ENCODE measurements at regions not wholly inside any gene's neighbourhood (a gene's known extent, or its start where the extent isn't known, plus 50 kb on each side); places are given as distances from the start of the nearest gene placed in this dataset.

DNA sequence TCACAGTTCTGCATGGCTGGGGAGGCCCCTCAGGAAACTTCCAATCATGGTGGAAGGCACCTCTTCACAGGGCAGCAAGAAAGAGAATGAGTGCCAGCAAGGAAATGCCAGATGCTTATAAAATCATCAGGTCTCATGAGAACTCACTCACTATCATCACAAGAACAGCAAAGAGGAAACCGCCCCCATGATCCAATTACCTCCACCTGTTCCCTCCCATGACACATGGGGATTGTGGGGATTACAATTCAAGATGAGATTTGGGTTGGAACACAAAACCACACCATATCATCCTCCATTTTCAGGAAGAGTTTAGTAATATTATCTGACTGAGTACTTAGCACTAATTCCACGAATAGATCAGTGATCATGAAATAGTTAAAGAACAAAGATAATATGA is 244.2 kb downstream of the LMO4 start:
- ChIA-PET CTCF (interaction anchor here (1.6 kb wide), 1 partner anchor 18 kb away, joined by 4 read pairs; no protein-coding TSS in a partner anchor), POLR2A (no interaction called here)
- no peak for DNase-seq (ENCODE audit: extremely low spot score)
- TF ChIP-seq, protein P1, sequence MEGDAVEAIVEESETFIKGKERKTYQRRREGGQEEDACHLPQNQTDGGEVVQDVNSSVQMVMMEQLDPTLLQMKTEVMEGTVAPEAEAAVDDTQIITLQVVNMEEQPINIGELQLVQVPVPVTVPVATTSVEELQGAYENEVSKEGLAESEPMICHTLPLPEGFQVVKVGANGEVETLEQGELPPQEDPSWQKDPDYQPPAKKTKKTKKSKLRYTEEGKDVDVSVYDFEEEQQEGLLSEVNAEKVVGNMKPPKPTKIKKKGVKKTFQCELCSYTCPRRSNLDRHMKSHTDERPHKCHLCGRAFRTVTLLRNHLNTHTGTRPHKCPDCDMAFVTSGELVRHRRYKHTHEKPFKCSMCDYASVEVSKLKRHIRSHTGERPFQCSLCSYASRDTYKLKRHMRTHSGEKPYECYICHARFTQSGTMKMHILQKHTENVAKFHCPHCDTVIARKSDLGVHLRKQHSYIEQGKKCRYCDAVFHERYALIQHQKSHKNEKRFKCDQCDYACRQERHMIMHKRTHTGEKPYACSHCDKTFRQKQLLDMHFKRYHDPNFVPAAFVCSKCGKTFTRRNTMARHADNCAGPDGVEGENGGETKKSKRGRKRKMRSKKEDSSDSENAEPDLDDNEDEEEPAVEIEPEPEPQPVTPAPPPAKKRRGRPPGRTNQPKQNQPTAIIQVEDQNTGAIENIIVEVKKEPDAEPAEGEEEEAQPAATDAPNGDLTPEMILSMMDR (IDR thresholded peaks at IDR 0.05; ENCODE audit: control extremely low read depth, extremely low read depth, low read depth, missing control alignments): no peak

DNA sequence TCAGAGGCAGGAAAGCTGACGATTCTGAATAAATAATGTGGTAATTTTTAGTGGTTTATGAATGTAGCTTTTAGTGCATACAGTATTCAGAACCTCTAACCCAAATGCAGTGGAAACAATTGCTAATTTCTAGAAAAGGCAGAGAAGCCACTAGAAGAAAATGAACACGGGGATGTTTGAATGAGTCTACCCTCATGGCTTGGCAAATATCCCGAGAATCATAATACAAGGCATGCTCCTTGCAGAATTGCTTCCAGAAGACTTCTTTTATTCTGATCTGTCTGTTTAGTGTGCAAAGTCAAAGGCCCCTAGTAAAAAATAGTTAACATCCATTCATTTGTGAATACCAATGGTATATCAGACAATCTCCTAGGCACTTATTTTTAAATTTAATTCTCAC is 246.8 kb downstream of the LMO4 start:
- ChIA-PET CTCF (interaction anchor here (1.1 kb wide), 1 partner anchor 10 kb away, joined by 5 read pairs; no protein-coding TSS in a partner anchor), POLR2A (no interaction called here)
- TF ChIP-seq, protein P1 (IDR thresholded peaks at IDR 0.05; ENCODE audit: control extremely low read depth, extremely low read depth, low read depth, missing control alignments): no peak
- DNase-seq (ENCODE audit: extremely low spot score): no peak

DNA sequence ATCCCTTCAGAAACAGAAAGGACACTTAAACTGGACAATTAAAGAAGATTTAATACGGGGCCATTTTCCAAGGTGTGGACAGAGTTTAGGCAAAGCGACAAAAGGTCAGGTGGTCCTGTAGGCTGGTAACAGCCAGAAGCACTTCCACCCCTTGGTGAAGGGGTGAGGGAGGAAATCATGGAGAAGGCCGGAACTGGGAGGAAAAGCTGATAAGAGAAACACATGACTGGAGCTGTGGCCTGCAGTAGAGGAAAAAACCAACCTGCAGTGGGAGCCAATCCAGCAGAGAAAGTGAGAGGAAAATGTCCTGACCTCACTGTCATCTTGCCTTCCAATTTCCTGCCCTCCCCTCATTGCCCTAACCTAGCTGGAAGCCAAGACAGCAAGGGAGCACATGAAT is 249.8 kb downstream of the LMO4 start:
- POLR2A ChIA-PET: no interaction called here
- CTCF ChIA-PET: interaction anchor here (1.4 kb wide), 1 partner anchor 12 kb away, joined by 3 read pairs; no protein-coding TSS in a partner anchor
- TF ChIP-seq, protein P1 (IDR thresholded peaks at IDR 0.05; ENCODE audit: control extremely low read depth, extremely low read depth, low read depth, missing control alignments): no peak
- DNase-seq (ENCODE audit: extremely low spot score): no peak

DNA sequence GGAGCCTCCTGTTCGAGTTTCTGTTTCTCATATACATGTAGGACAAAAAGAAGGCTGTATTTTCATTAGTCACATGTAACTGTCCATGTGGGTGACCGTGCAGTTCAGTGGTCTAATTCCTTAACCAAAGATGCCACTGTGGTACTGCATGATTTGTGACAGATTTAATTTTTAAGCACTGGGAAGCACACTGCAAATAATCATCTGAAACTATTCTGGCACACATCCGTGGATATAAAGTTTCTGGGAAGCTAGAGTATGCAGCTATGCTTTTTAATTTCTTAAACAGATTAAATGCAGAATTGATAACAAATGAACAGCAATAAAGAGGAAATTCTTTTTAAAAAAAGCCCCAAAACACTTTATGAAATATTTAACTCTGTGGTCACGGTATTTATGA is 254.8 kb downstream of the LMO4 start:
- DNase-seq (ENCODE audit: extremely low spot score): no peak
- CTCF ChIA-PET: no interaction called here
- POLR2A ChIA-PET: no interaction called here
- TF ChIP-seq, protein P1 (IDR thresholded peaks at IDR 0.05; ENCODE audit: control extremely low read depth, extremely low read depth, low read depth, missing control alignments): no peak

DNA sequence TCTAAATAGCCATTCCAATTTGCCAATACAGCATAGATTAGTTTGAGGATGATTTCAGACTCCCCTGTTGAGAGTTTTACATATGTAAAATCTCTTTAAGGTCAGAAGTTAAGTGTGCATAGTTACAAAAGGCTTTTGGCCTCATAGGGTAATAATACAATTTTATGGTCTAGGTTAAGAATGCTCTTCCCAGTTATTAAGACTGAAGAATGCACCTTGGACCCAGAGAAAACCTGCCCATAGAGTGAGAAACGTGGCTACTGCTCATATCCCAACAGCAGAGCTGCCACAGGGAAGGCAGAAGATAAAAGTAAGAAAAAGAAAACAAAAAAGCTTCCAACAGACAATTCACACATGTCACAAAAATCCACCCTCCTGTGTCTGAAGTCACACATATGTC is 255.9 kb downstream of the LMO4 start:
- ChIA-PET POLR2A (no interaction called here), CTCF (interaction anchor here (0.8 to 1.8 kb wide), 2 partner anchors 18 to 258 kb away, joined by 4 read pairs; no protein-coding TSS in a partner anchor)
- no peak for DNase-seq (ENCODE audit: extremely low spot score)
- TF ChIP-seq, protein P1 (IDR thresholded peaks at IDR 0.05; ENCODE audit: control extremely low read depth, extremely low read depth, low read depth, missing control alignments): no peak

DNA sequence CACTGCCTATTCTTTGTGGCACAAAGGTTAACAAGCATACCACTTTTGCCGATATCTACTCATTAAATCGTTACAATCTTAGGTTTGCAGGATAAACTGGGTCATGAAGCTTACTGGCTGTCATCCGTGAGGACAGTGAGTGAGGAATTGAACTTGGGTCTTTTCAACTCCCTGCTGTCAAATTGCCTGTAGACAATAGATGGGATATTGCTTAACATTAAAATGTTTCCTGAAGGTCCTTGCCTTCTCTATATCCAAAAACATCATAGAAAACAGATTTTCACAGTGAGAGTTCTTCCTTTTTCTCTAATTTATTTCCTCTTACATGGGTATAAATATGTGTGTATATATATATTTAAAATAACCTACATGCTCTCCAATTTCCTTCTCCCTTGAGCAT is 257.8 kb downstream of the LMO4 start:
- ChIA-PET CTCF (interaction anchor here (1.8 kb wide), 1 partner anchor 260 kb away, joined by 4 read pairs; no protein-coding TSS in a partner anchor), POLR2A (no interaction called here)

More for the DNA sequence above, 257.8 kb downstream of the LMO4 start:
- TF ChIP-seq, protein P1 (IDR thresholded peaks at IDR 0.05; ENCODE audit: control extremely low read depth, extremely low read depth, low read depth, missing control alignments): no peak
- no peak for DNase-seq (ENCODE audit: extremely low spot score)

All from GM10248 (cell line).